A549 (cell line): ENCODE measurements at regions not wholly inside any gene's neighbourhood (a gene's known extent, or its start where the extent isn't known, plus 50 kb on each side); places are given as distances from the start of the nearest gene placed in this dataset.
A peak's percentile ranks its signal among the peaks of the same experiment; 100 is the strongest.

Experiments used
- ATAC-seq, 2 experiments: fragments of 200-7000 bp in 1 of 2; fragments of >200 bp in 1 of 2; cut with Nextera tagmentation in 1 of 2; cut with Tn5 transposase in 1 of 2; 3 replicates each; pipeline versions ENCODE4 v1.8.0 to v1.9.1; 2018 to 2020; ENCODE audit warnings: mild to moderate bottlenecking in 1 of 2, moderate library complexity in 1 of 2
- CTCF ChIA-PET: fragments of 300-600 bp; sonication (Branson Sonifier 250); formaldehyde crosslinking; extraction: SDS; loops from one replicate; lab custom pipeline; 2021; ENCODE audit warnings: antibody characterized with exemption, inconsistent platforms; lab: Yijun Ruan, JAX
- POLR2A ChIA-PET: fragments of 350-600 bp; formaldehyde crosslinking; extraction: SDS; loops from one replicate; lab custom pipeline; 2021; ENCODE audit warnings: antibody characterized with exemption, inconsistent platforms; lab: Yijun Ruan, JAX
- DNase-seq, 2 experiments: peaks; one replicate each; pipeline versions ENCODE4 v3.0.0 to v3.0.0-alpha.2; 2011 to 2016; ENCODE audit warnings: low read depth in 1 of 2, low spot score in 1 of 2
- FAIRE-seq: peaks from 2 replicates; lab custom pipeline; 2011; peaks lifted over from hg19 to GRCh38; lab: Jason Lieb, UNC
- H3K27ac ChIP-seq, 2 experiments: fragments of >200 bp; sonication (Bioruptor Twin); formaldehyde crosslinking; 3 replicates each; pipeline ENCODE4 v1.5.1; 2016 to 2017
- H3K4me1 ChIP-seq: fragments of >200 bp; sonication (Bioruptor Twin); formaldehyde crosslinking; 3 replicates; pipeline ENCODE4 v1.6.1; 2016
- H3K4me2 ChIP-seq: fragments of >200 bp; sonication (Bioruptor Twin); formaldehyde crosslinking; 3 replicates; pipeline ENCODE4 v1.6.1; 2016
- H3K4me3 ChIP-seq: fragments of >200 bp; sonication (Bioruptor Twin); formaldehyde crosslinking; 3 replicates; pipeline ENCODE4 v1.5.1; 2016
- H3K9me3 ChIP-seq: fragments of >200 bp; sonication (Bioruptor Twin); formaldehyde crosslinking; 3 replicates; pipeline ENCODE4 v1.6.1; 2016
- ATOH8 ChIP-seq: fragments of 250-450 bp; sonication (Bioruptor Pico); IDR thresholded peaks from 2 replicates; pipeline ENCODE4 v1.5.0; 2020; ENCODE audit warnings: low read depth, mild to moderate bottlenecking, moderate library complexity
- BHLHE40 ChIP-seq: IDR thresholded peaks from 2 replicates; pipeline ENCODE4 v1.6.1; 2012; ENCODE audit warnings: low read depth, low read length, inconsistent platforms
- CBX2 ChIP-seq: fragments of 200-600 bp; sonication (generic); IDR thresholded peaks from 2 replicates; pipeline ENCODE4 v1.6.1; 2016; ENCODE audit warnings: low read depth, mild to moderate bottlenecking, borderline replicate concordance
- CHD2 ChIP-seq: fragments of 150-350 bp; IDR thresholded peaks from 2 replicates; pipeline ENCODE4 v1.6.1; 2014; ENCODE audit warnings: low read length; ENCODE audit not compliant: partially characterized antibody
- EP300 ChIP-seq, 2 experiments: fragments of >200 bp; sonication (Bioruptor Twin); formaldehyde crosslinking; IDR thresholded peaks; 2 replicates in 1 of 2; 3 replicates in 1 of 2; pipeline ENCODE4 v1.6.1; 2016 to 2017
- ESRRA ChIP-seq: fragments of 150-350 bp; IDR thresholded peaks from 2 replicates; pipeline ENCODE4 v1.6.1; 2014; ENCODE audit warnings: mild to moderate bottlenecking, low read length, borderline replicate concordance
- FOSB ChIP-seq: fragments of 250-450 bp; sonication (Bioruptor Pico); IDR thresholded peaks from 2 replicates; pipeline ENCODE4 v1.5.0; 2020; ENCODE audit warnings: mild to moderate bottlenecking, moderate library complexity
- FOSL2 ChIP-seq, 2 experiments: fragments of 450-650 bp in 1 of 2; fragments of >200 bp in 1 of 2; sonication (Bioruptor Twin) in 1 of 2; formaldehyde crosslinking; IDR thresholded peaks; 2 replicates each; pipeline versions ENCODE4 v1.5.0 to v1.6.1; 2016 to 2020; ENCODE audit warnings: mild to moderate bottlenecking in 1 of 2, moderate library complexity in 1 of 2
- GATA3 ChIP-seq: IDR thresholded peaks from 2 replicates; pipeline ENCODE4 v1.6.1; 2012; ENCODE audit warnings: borderline replicate concordance
- HDAC2 ChIP-seq: fragments of 200-600 bp; sonication (generic); IDR thresholded peaks from 2 replicates; pipeline ENCODE4 v1.6.1; 2016
- HOXA7 ChIP-seq: fragments of 250-450 bp; sonication (Bioruptor Pico); IDR thresholded peaks from 2 replicates; pipeline ENCODE4 v1.5.0; 2020; ENCODE audit warnings: mild to moderate bottlenecking, moderate library complexity
- HOXB13 ChIP-seq: fragments of 250-450 bp; sonication (Bioruptor Pico); IDR thresholded peaks from 2 replicates; pipeline ENCODE4 v1.5.0; 2020; ENCODE audit warnings: low read depth, mild to moderate bottlenecking, moderate library complexity
- HOXB5 ChIP-seq: fragments of 250-450 bp; sonication (Bioruptor Pico); IDR thresholded peaks from 2 replicates; pipeline ENCODE4 v1.5.0; 2020; ENCODE audit warnings: mild to moderate bottlenecking, moderate library complexity
- KDM5A ChIP-seq: fragments of 200-600 bp; sonication (generic); IDR thresholded peaks from 2 replicates; pipeline ENCODE4 v1.6.1; 2016; ENCODE audit warnings: antibody characterized with exemption, mild to moderate bottlenecking
- MAFK ChIP-seq: fragments of 450-650 bp; IDR thresholded peaks from 2 replicates; pipeline ENCODE4 v1.6.1; 2014; ENCODE audit not compliant: partially characterized antibody
- NFE2L2 ChIP-seq: fragments of 150-350 bp; conservative IDR thresholded peaks from 2 replicates; pipeline ENCODE4 v1.6.1; 2014; ENCODE audit warnings: low read length
- NR3C1 ChIP-seq: fragments of >200 bp; sonication (Bioruptor Twin); formaldehyde crosslinking; IDR thresholded peaks from 3 replicates; pipeline ENCODE4 v1.6.1; 2017
- POLR2A ChIP-seq: IDR thresholded peaks from 2 replicates; pipeline ENCODE4 v1.6.1; 2012; ENCODE audit warnings: mild to moderate bottlenecking, low read length
- RAD21 ChIP-seq, 2 experiments: fragments of >200 bp in 1 of 2; sonication (Bioruptor Twin) in 1 of 2; formaldehyde crosslinking in 1 of 2; IDR thresholded peaks in 1 of 2; conservative IDR thresholded peaks in 1 of 2; 2 replicates in 1 of 2; 3 replicates in 1 of 2; pipeline ENCODE4 v1.6.1; 2012 to 2018; ENCODE audit warnings: inconsistent platforms in 1 of 2
- SMC3 ChIP-seq: fragments of >200 bp; sonication (Bioruptor Twin); formaldehyde crosslinking; IDR thresholded peaks from 3 replicates; pipeline ENCODE4 v1.6.1; 2018; ENCODE audit warnings: inconsistent platforms
- SREBF2 ChIP-seq: fragments of 450-650 bp; IDR thresholded peaks from 2 replicates; pipeline ENCODE4 v1.6.1; 2014; ENCODE audit warnings: mild to moderate bottlenecking, moderate library complexity
- TFCP2L1 ChIP-seq: fragments of 250-450 bp; sonication (Bioruptor Pico); IDR thresholded peaks from 2 replicates; pipeline ENCODE4 v1.5.0; 2021; ENCODE audit warnings: mild to moderate bottlenecking
- TP53 ChIP-seq: fragments of 250-450 bp; sonication (Bioruptor Pico); IDR thresholded peaks from 2 replicates; pipeline ENCODE4 v1.5.0; 2021; ENCODE audit warnings: mild to moderate bottlenecking, moderate library complexity
- ZC3H11A ChIP-seq: fragments of 450-650 bp; IDR thresholded peaks from 2 replicates; pipeline ENCODE4 v1.6.1; 2014; ENCODE audit warnings: antibody characterized with exemption, mild to moderate bottlenecking
- ZFP36 ChIP-seq: fragments of 450-650 bp; IDR thresholded peaks from 2 replicates; pipeline ENCODE4 v1.6.1; 2014; ENCODE audit warnings: borderline replicate concordance; ENCODE audit not compliant: partially characterized antibody
- ZNF302 ChIP-seq: fragments of 250-450 bp; sonication (Bioruptor Pico); IDR thresholded peaks from 2 replicates; pipeline ENCODE4 v1.9.0; 2021; ENCODE audit warnings: inconsistent platforms, mild to moderate bottlenecking, moderate library complexity
- ZSCAN20 ChIP-seq: fragments of 250-450 bp; sonication (Bioruptor Pico); IDR thresholded peaks from 2 replicates; pipeline ENCODE4 v1.8.0; 2022; ENCODE audit warnings: mild to moderate bottlenecking, moderate library complexity
- WGBS: methylation state at CpG from one replicate; pipeline ENCODE4 v1.1.6; 2017; ENCODE audit errors: missing lambda C conversion rate; 5-methylcytosine and 5-hydroxymethylcytosine counted together
- TF ChIP-seq, protein P1 (sequence below): fragments of >200 bp; sonication (Bioruptor Twin); formaldehyde crosslinking; IDR thresholded peaks from 2 replicates; pipeline ENCODE4 v1.6.1; 2016
- TF ChIP-seq, protein P2 (sequence below): fragments of >200 bp; sonication (Bioruptor Twin); formaldehyde crosslinking; IDR thresholded peaks from 3 replicates; pipeline ENCODE4 v1.6.1; 2016

GRCh38 chr10:4633186-4633585, 192.8 kb upstream of the AKR1E2 start:
- TF ChIP-seq POLR2A: no peak
- no peak for TF ChIP-seq BHLHE40
- TF ChIP-seq CBX2: no peak
- TF ChIP-seq MAFK: no peak
- TF ChIP-seq ZC3H11A: no peak
- no peak for TF ChIP-seq ZFP36
- no peak for TF ChIP-seq FOSL2 (IDR thresholded peaks at IDR 0.05)
- no peak for TF ChIP-seq FOSL2 (CRISPR knock-in tag; IDR thresholded peaks at IDR 0.05)
- no peak for TF ChIP-seq NR3C1
- TF ChIP-seq TP53 (CRISPR knock-in tag): no peak
- no peak for TF ChIP-seq FOSB (CRISPR knock-in tag)
- no peak for TF ChIP-seq NFE2L2
- no peak for TF ChIP-seq TFCP2L1
- TF ChIP-seq SREBF2: no peak
- TF ChIP-seq HOXB13 (CRISPR knock-in tag): no peak
- TF ChIP-seq ATOH8 (CRISPR knock-in tag): no peak
- 80% methylated on average over 8 of the region's 8 CpGs for WGBS
- H3K27ac ChIP-seq: no peak overlapping the region
- H3K4me3 ChIP-seq: no peak overlapping the region
- no peak for FAIRE-seq
- no peak overlapping the region for H3K4me2 ChIP-seq
- no peak for DNase-seq
- CTCF ChIA-PET: no interaction called here
- ATAC-seq: no peak
- no peaks in the 10 kb centered on the region for H3K4me1 ChIP-seq
- POLR2A ChIA-PET: no interaction called here
- H3K9me3 ChIP-seq: 0 out of 3 replicates have a peak, but pooled peaks cover under 1% of the 10 kb centered on the region

GRCh38 chr10:4632757-4633156, 193.2 kb upstream of the AKR1E2 start:
- WGBS: 93% methylated on average over 5 of the region's 5 CpGs
- Histone ChIP-seq H3K9me3 (0 out of 3 replicates have a peak, but pooled peaks cover 2% of the 10 kb centered on the region), H3K4me1 (no peaks in the 10 kb centered on the region), H3K27ac (no peak overlapping the region), H3K4me2 (no peak overlapping the region), H3K4me3 (no peak overlapping the region)
- CTCF ChIA-PET: no interaction called here
- no peak for DNase-seq
- ATAC-seq: no peak
- FAIRE-seq: no peak
- TF ChIP-seq ZFP36 (no peak), ZSCAN20 (no peak), POLR2A (no peak), ESRRA (no peak), HOXA7 (CRISPR knock-in tag) (no peak), BHLHE40 (no peak), HOXB5 (CRISPR knock-in tag) (no peak), EP300 (IDR thresholded peaks at IDR 0.05) (no peak), GATA3 (no peak), KDM5A (no peak)
- POLR2A ChIA-PET: no interaction called here

DNA sequence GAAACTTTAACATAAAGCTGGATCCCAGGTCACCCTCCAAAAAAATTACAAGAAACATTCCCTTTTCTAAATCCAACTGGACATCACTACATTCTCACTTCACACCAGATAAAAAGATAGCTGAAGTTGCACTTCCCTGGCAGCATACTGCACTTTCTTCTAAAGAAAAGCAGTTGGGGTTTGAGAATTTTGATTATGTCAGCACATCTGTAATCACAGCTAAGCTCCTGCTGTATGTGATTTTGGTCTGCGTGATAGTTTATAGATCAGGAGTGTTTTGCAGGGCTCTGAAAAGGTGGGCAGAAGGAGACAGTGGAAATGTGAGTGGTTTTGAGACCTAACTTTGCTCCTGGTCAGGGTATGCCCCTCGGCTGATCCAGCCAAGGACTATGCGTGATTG, 199.1 kb upstream of the AKR1E2 start:
- Histone ChIP-seq H3K4me1 (no peaks in the 10 kb centered on the region), H3K9me3 (peaks cover 13% of the 10 kb centered on the region; the same call in 1 of the 3 replicates), H3K4me2 (no peak overlapping the region), H3K4me3 (no peak overlapping the region), H3K27ac (no peak overlapping the region)
- ChIA-PET POLR2A (no interaction called here), CTCF (no interaction called here)
- no peak for FAIRE-seq
- no peak for TF ChIP-seq ESRRA
- TF ChIP-seq MAFK: peak; percentile 91
- no peak for DNase-seq
- WGBS: 88% methylated on average over 3 of the region's 3 CpGs
- ATAC-seq: no peak

- ChIA-PET POLR2A (no interaction called here), CTCF (no interaction called here)
- Histone ChIP-seq H3K9me3 (peaks cover 13% of the 10 kb centered on the region; the same call in 1 of the 3 replicates), H3K4me2 (no peak overlapping the region), H3K4me3 (no peak overlapping the region), H3K4me1 (no peaks in the 10 kb centered on the region), H3K27ac (no peak overlapping the region)
- no peak for FAIRE-seq
- TF ChIP-seq FOSB (CRISPR knock-in tag): no peak
- TF ChIP-seq ZC3H11A: no peak
- TF ChIP-seq TP53 (CRISPR knock-in tag): no peak
- TF ChIP-seq, protein P1, sequence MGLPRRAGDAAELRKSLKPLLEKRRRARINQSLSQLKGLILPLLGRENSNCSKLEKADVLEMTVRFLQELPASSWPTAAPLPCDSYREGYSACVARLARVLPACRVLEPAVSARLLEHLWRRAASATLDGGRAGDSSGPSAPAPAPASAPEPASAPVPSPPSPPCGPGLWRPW: no peak
- TF ChIP-seq RAD21 (conservative IDR thresholded peaks at IDR 0.05 in 1 of 2, IDR thresholded peaks at IDR 0.05 in 1 of 2): no peak
- TF ChIP-seq HDAC2: no peak
- no peak for TF ChIP-seq ZNF302 (CRISPR knock-in tag)
- no peak for TF ChIP-seq GATA3
- TF ChIP-seq CHD2: no peak
- TF ChIP-seq ZSCAN20: no peak
- TF ChIP-seq ZFP36: no peak
- TF ChIP-seq, protein P2, sequence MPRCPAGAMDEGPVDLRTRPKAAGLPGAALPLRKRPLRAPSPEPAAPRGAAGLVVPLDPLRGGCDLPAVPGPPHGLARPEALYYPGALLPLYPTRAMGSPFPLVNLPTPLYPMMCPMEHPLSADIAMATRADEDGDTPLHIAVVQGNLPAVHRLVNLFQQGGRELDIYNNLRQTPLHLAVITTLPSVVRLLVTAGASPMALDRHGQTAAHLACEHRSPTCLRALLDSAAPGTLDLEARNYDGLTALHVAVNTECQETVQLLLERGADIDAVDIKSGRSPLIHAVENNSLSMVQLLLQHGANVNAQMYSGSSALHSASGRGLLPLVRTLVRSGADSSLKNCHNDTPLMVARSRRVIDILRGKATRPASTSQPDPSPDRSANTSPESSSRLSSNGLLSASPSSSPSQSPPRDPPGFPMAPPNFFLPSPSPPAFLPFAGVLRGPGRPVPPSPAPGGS: no peak
- no peak for TF ChIP-seq SREBF2
- TF ChIP-seq SMC3: no peak
- ATAC-seq: no peak
- WGBS: 75% methylated on average over 1 of the region's 1 CpG
- no peak for DNase-seq
Observed at GRCh38 chr10:4623757-4624420, 202.1 kb upstream of the AKR1E2 start.
